Adrenal gland (tissue), 5 donors: ENCODE measurements at regions not wholly inside any gene's neighbourhood (a gene's known extent, or its start where the extent isn't known, plus 50 kb on each side); places are given as distances from the start of the nearest gene placed in this dataset.

Experiments
- CTCF ChIP-seq, 6 experiments: fragments of 450-650 bp in 4 of 6; fragments of 200-600 bp in 2 of 6; sonication (generic) in 1 of 6; IDR thresholded peaks; 1 replicate in 5 of 6; 2 replicates in 1 of 6; pipeline versions ENCODE4 v1.5.1 to v1.8.0; 2016 to 2021; ENCODE audit warnings: antibody characterized with exemption in 6 of 6, mild to moderate bottlenecking in 2 of 6, moderate library complexity in 1 of 6
- POLR2A ChIP-seq, 2 donors: fragments of 450-650 bp; IDR thresholded peaks; one replicate each; pipeline ENCODE4 v1.6.1; 2017; ENCODE audit warnings: antibody characterized with exemption in 2 of 2, mild to moderate bottlenecking in 2 of 2, moderate library complexity in 1 of 2
- donor health status: DM: no; HTN: no; CAD: no.

- no peak for TF ChIP-seq POLR2A (IDR thresholded peaks at IDR 0.05)
- no peak for TF ChIP-seq CTCF (IDR thresholded peaks at IDR 0.05)
Measured at GRCh38 chrX:39049975-39050374, 248.7 kb downstream of the MID1IP1 start.
